HEK293T (cell line): ENCODE measurements at regions not wholly inside any gene's neighbourhood (a gene's known extent, or its start where the extent isn't known, plus 50 kb on each side); places are given as distances from the start of the nearest gene placed in this dataset.

Experiments
- ARNT ChIP-seq: fragments of 450-650 bp; IDR thresholded peaks from 2 replicates; pipeline ENCODE4 v1.6.1; 2017; ENCODE audit warnings: mild to moderate bottlenecking
- BHLHE40 ChIP-seq: fragments of 450-650 bp; IDR thresholded peaks from 2 replicates; pipeline ENCODE4 v1.6.1; 2016; ENCODE audit warnings: mild to moderate bottlenecking, moderate library complexity, borderline replicate concordance
- ELF4 ChIP-seq: fragments of 450-650 bp; IDR thresholded peaks from 2 replicates; pipeline ENCODE4 v1.6.1; 2017; ENCODE audit warnings: antibody characterized with exemption
- FOXA1 ChIP-seq: fragments of 450-650 bp; IDR thresholded peaks from 2 replicates; pipeline ENCODE4 v1.6.1; 2016; ENCODE audit warnings: mild to moderate bottlenecking
- FOXK2 ChIP-seq: fragments of 450-650 bp; IDR thresholded peaks from 2 replicates; pipeline ENCODE4 v1.6.1; 2016; ENCODE audit warnings: mild to moderate bottlenecking
- FOXM1 ChIP-seq: fragments of 450-650 bp; IDR thresholded peaks from 2 replicates; pipeline ENCODE4 v1.6.1; 2017; ENCODE audit warnings: mild to moderate bottlenecking, borderline replicate concordance
- HDGF ChIP-seq: fragments of 450-650 bp; IDR thresholded peaks from 2 replicates; pipeline ENCODE4 v1.6.1; 2017; ENCODE audit warnings: antibody characterized with exemption, borderline replicate concordance
- L3MBTL2 ChIP-seq: fragments of 450-650 bp; conservative IDR thresholded peaks from 2 replicates; pipeline ENCODE4 v1.6.1; 2016; ENCODE audit warnings: mild to moderate bottlenecking
- LEF1 ChIP-seq: fragments of 450-650 bp; IDR thresholded peaks from 2 replicates; pipeline ENCODE4 v1.6.1; 2017; ENCODE audit warnings: mild to moderate bottlenecking, borderline replicate concordance
- NFRKB ChIP-seq: fragments of 450-650 bp; IDR thresholded peaks from 2 replicates; pipeline ENCODE4 v1.6.1; 2016; ENCODE audit warnings: mild to moderate bottlenecking, moderate library complexity
- SP1 ChIP-seq: fragments of 450-650 bp; IDR thresholded peaks from 2 replicates; pipeline ENCODE4 v1.6.1; 2017
- SUZ12 ChIP-seq: fragments of 450-650 bp; IDR thresholded peaks from 2 replicates; pipeline ENCODE4 v1.6.1; 2016; ENCODE audit warnings: mild to moderate bottlenecking
- TARDBP ChIP-seq: fragments of 450-650 bp; IDR thresholded peaks from 2 replicates; pipeline ENCODE4 v1.6.1; 2016
- ZNF384 ChIP-seq: fragments of 450-650 bp; IDR thresholded peaks from 2 replicates; pipeline ENCODE4 v1.6.1; 2016

- no peak for TF ChIP-seq ELF4
- no peak for TF ChIP-seq ZNF384
- no peak for TF ChIP-seq SP1
- TF ChIP-seq L3MBTL2 = no peak
- TF ChIP-seq TARDBP = no peak
- no peak for TF ChIP-seq SUZ12
- no peak for TF ChIP-seq FOXK2
- no peak for TF ChIP-seq LEF1
- TF ChIP-seq FOXM1 = no peak
- TF ChIP-seq BHLHE40 = no peak
- no peak for TF ChIP-seq ARNT
- TF ChIP-seq FOXA1 = no peak
- TF ChIP-seq NFRKB = no peak
- TF ChIP-seq HDGF = no peak
These were observed 491.3 kb downstream of the MAFB start for GRCh38 chr20:40197691-40198090.
